ENCODE measurements at regions not wholly inside any gene's neighbourhood (a gene's known extent, or its start where the extent isn't known, plus 50 kb on each side); places are given as distances from the start of the nearest gene placed in this dataset.

DNA sequence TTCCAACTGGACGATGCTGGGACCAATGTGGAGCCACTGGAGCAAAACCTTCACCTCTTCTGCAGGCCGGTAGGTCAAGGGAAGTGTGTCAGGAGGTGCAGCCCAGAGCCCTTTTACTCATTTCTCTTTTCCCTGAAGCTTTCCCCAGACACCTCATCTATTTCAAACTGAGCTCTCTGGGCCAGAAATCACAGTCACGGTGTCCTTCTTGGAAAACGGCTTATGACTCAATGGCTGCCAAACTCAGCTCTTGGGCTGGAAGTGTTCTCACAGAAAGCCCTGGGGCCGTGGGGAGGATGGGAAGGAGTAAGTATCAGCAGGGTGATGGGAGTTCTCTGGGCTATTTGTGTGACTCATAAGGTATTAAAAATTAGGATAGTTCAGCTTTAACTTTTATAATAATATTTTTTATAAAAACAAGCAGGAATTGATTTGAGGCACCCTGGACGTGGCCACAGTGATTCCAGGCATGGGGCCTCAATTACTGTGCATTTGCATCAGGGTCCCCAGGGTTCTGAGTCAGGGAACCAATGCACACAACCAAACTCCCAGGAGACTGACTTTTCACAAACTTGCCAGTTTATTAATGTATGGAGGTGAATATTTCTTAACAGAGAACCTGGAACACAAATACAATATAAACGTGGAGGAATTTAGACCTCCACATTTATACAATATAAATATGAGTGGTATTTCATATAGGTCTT is 187.4 kb upstream of the TMEM72 start:
- H3K4me3 ChIP-seq (ENCODE audit: low read length in 2 of 2), result no peak overlapping the region
- no peak overlapping the region for H3K27ac ChIP-seq (ENCODE audit: low read depth, low read length)
- no peaks in the 10 kb centered on the region for H3K36me3 ChIP-seq (ENCODE audit: insufficient read depth, low read length)
- Mint-ChIP-seq H3K36me3 (no peaks in the 10 kb centered on the region), H3K27me3 (peaks cover 1 to 2% of the 10 kb centered on the region in 2 donors), H3K4me1 (no peaks in the 10 kb centered on the region), H3K27ac (no peak overlapping the region), H3K9me3 (peaks cover 0 to 13% (median 4%) of the 10 kb centered on the region in 8 donors), H3K4me3 (no peak overlapping the region)
- H3K4me1 ChIP-seq (ENCODE audit: insufficient read depth, low read length), result no peaks in the 10 kb centered on the region
- CTCF ChIA-PET (ENCODE audit: partially characterized antibody), result no interaction called here
- H3K9me3 ChIP-seq (ENCODE audit: control insufficient read depth in 1 of 2, low read length in 2 of 2), result no peaks in the 10 kb centered on the region
- DNase-seq, result no peak
- POLR2A ChIA-PET (ENCODE audit: partially characterized antibody), result no interaction called here
- intact Hi-C loops (cut with micrococcal nuclease), result no loop called here
- no peaks in the 10 kb centered on the region for H3K27me3 ChIP-seq (ENCODE audit: insufficient read depth, low read length)

DNA sequence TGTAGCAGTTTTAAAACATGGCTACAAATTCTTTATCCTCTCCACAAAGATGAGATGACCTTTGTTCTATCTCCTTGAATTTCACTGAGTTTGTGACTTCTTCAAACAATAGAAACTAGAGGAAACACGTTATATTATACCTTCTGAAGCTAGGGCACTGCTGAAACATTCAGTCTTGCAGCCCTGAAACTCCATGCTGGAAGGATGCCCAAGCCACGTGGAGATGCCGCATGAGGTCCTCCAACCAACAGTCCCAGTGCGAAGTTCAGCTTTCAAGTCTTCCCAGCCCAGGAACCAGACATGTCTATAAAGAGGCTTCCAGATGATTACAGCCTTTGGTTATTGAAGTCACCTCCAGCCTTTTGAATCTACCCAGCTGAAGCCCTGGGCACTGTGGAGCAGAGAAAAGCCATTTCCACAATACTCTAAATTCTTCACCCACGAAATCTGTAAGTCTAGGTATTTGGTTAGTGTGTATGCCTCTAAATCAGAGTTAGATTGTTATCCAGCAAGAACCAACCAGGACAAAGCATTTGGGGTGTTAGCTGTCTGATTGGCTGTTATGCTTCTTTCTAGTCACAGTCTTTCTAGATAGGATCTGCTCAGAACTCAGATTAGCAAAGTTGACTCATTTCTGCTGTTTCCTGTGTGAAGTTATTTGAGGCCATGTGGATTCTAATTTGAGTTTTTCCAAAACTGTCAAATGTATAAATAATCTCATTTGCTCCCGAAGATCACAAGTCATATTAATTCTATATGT is 186.5 kb upstream of the TMEM72 start:
- peaks cover 0 to 16% (median 5%) of the 10 kb centered on the region in 8 donors for H3K9me3 Mint-ChIP-seq
- no peak for DNase-seq

DNA sequence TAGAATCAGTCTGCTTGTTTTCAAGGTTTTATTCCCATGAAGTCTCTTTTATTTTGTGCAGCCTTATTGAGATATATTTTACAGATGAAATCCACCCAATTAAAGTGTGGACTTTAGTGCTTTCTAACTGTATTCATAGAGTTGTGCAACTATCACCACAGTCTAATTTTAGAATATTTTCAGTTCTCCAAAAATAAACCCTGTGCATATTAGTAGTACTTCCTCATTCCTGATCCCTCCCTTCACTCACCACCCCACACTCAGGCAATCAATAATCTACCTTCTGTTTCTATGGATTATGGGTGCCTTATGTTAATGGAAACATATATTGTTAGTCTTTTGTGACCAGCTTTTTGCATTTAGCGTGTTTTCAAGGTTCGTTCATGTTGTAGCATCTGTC is 185.7 kb upstream of the TMEM72 start:
- no peaks in the 10 kb centered on the region for H3K4me1 ChIP-seq (ENCODE audit: insufficient read depth, low read length)
- CTCF ChIA-PET (ENCODE audit: partially characterized antibody), result no interaction called here
- H3K36me3 ChIP-seq (ENCODE audit: insufficient read depth, low read length), result no peaks in the 10 kb centered on the region
- no peak overlapping the region for H3K4me3 Mint-ChIP-seq
- H3K27me3 Mint-ChIP-seq, result peaks cover 1 to 2% of the 10 kb centered on the region in 2 donors
- no peak overlapping the region for H3K27ac ChIP-seq (ENCODE audit: low read depth, low read length)
- no peaks in the 10 kb centered on the region for H3K4me1 Mint-ChIP-seq
- peaks cover 2 to 20% (median 8%) of the 10 kb centered on the region in 8 donors for H3K9me3 Mint-ChIP-seq
- H3K27ac Mint-ChIP-seq, result no peak overlapping the region
- H3K9me3 ChIP-seq (ENCODE audit: control insufficient read depth in 1 of 2, low read length in 2 of 2), result no peaks in the 10 kb centered on the region
- no peak for DNase-seq
- no peaks in the 10 kb centered on the region for H3K27me3 ChIP-seq (ENCODE audit: insufficient read depth, low read length)
- intact Hi-C loops (cut with micrococcal nuclease), result no loop called here
- no peaks in the 10 kb centered on the region for H3K36me3 Mint-ChIP-seq
- POLR2A ChIA-PET (ENCODE audit: partially characterized antibody), result no interaction called here
- H3K4me3 ChIP-seq (ENCODE audit: low read length in 2 of 2), result no peak overlapping the region

More for the DNA sequence above, 186.5 kb upstream of the TMEM72 start:
- Mint-ChIP-seq H3K27me3 (peaks cover 1 to 2% of the 10 kb centered on the region in 2 donors), H3K4me1 (no peaks in the 10 kb centered on the region), H3K27ac (no peak overlapping the region), H3K4me3 (no peak overlapping the region), H3K36me3 (no peaks in the 10 kb centered on the region)
- intact Hi-C loops (cut with micrococcal nuclease), result no loop called here
- Histone ChIP-seq H3K36me3 (ENCODE audit: insufficient read depth, low read length) (no peaks in the 10 kb centered on the region), H3K27ac (ENCODE audit: low read depth, low read length) (no peak overlapping the region), H3K27me3 (ENCODE audit: insufficient read depth, low read length) (no peaks in the 10 kb centered on the region), H3K9me3 (ENCODE audit: control insufficient read depth in 1 of 2, low read length in 2 of 2) (no peaks in the 10 kb centered on the region), H3K4me3 (ENCODE audit: low read length in 2 of 2) (no peak overlapping the region), H3K4me1 (ENCODE audit: insufficient read depth, low read length) (no peaks in the 10 kb centered on the region)
- ChIA-PET CTCF (ENCODE audit: partially characterized antibody) (no interaction called here), POLR2A (ENCODE audit: partially characterized antibody) (no interaction called here)

DNA sequence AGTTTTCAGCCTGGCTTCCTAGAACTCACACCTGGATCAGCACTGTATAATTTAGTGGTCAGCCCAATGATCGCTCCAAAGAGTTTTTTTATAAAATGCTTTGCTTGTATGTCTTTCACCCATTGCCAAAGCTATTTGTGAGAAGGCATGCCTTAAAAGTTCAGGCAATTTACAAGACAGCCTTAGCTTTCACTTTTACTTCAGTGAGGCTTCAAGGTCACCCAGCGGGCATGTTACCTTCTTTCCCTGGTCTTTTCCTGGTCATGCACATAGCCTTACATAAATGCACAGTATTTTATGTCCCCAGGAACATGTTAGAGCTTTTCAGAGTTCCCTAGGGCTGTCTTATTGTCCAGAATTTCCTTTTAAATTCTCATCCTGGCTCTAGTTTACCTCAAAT is 179.9 kb upstream of the TMEM72 start:
- H3K36me3 Mint-ChIP-seq, result no peaks in the 10 kb centered on the region
- ChIA-PET CTCF (ENCODE audit: partially characterized antibody) (no interaction called here), POLR2A (ENCODE audit: partially characterized antibody) (no interaction called here)
- H3K36me3 ChIP-seq (ENCODE audit: insufficient read depth, low read length), result no peaks in the 10 kb centered on the region
- H3K9me3 Mint-ChIP-seq, result peaks cover 0 to 32% (median 14%) of the 10 kb centered on the region in 8 donors
- no peak overlapping the region for H3K27ac Mint-ChIP-seq
- H3K4me3 Mint-ChIP-seq, result no peak overlapping the region
- H3K9me3 ChIP-seq (ENCODE audit: control insufficient read depth in 1 of 2, low read length in 2 of 2), result no peaks in the 10 kb centered on the region
- H3K27me3 Mint-ChIP-seq, result peaks cover 0 to 3% of the 10 kb centered on the region in 2 donors
- no peak for DNase-seq
- no peaks in the 10 kb centered on the region for H3K27me3 ChIP-seq (ENCODE audit: insufficient read depth, low read length)
- no peak overlapping the region for H3K4me3 ChIP-seq (ENCODE audit: low read length in 2 of 2)
- no peaks in the 10 kb centered on the region for H3K4me1 ChIP-seq (ENCODE audit: insufficient read depth, low read length)
- H3K27ac ChIP-seq (ENCODE audit: low read depth, low read length), result no peak overlapping the region
- intact Hi-C loops (cut with micrococcal nuclease), result no loop called here
- no peaks in the 10 kb centered on the region for H3K4me1 Mint-ChIP-seq

DNA sequence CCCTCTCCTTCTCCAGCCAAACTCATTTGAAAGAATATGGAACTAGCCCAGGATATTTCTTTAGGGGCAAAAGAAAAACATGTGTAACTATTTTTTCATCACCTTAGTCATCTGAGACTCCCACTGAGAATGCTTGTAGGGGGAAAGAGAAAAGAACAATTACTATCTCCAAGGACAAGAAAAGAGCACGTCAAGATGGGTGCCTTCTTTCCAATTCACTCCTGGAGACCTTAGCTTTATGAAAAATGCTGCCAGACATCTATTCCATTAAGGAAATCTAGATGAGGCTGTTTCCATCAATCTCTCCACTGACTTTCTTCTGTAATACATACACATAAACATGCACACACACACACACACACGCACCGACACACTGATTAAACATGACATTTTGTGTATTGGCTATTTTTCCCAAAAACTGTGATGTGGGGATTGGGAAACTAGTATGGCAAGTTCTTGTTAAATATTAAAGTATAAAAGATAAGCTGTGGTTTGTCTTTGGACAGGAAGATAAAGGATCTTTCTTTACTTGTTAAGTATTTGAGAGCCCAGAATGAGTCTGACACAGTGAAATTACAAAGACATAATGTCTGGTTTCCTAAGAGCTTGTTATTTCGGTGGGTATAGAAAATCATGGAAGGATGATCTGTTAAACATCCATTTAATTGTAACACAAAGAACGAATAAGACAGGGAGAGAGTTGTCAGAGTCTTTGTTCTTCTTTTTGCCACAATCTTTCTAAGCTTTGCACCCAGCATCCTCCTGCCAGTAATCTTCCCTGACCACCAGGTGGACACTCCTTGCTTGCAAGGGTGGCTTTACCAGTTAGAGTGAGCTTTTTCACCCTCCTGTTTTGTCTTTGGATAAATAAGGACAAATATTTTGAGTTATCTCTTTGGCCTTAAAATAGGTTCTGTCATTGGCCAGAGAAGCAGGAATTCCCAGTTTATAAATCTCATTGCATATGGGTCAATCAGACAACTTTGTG is 177.3 kb upstream of the TMEM72 start:
- peaks cover 0 to 26% (median 14%) of the 10 kb centered on the region in 8 donors for H3K9me3 Mint-ChIP-seq
- POLR2A ChIA-PET (ENCODE audit: partially characterized antibody), result no interaction called here
- Histone ChIP-seq H3K4me1 (ENCODE audit: insufficient read depth, low read length) (no peaks in the 10 kb centered on the region), H3K9me3 (ENCODE audit: control insufficient read depth in 1 of 2, low read length in 2 of 2) (no peaks in the 10 kb centered on the region), H3K27me3 (ENCODE audit: insufficient read depth, low read length) (no peaks in the 10 kb centered on the region), H3K27ac (ENCODE audit: low read depth, low read length) (no peak overlapping the region), H3K4me3 (ENCODE audit: low read length in 2 of 2) (no peak overlapping the region), H3K36me3 (ENCODE audit: insufficient read depth, low read length) (no peaks in the 10 kb centered on the region)
- no peak overlapping the region for H3K27ac Mint-ChIP-seq
- CTCF ChIA-PET (ENCODE audit: partially characterized antibody), result no interaction called here
- no peak overlapping the region for H3K4me3 Mint-ChIP-seq
- H3K36me3 Mint-ChIP-seq, result no peaks in the 10 kb centered on the region
- H3K4me1 Mint-ChIP-seq, result no peaks in the 10 kb centered on the region
- no peak for DNase-seq
- H3K27me3 Mint-ChIP-seq, result peaks cover 0 to 4% of the 10 kb centered on the region in 2 donors
- intact Hi-C loops (cut with micrococcal nuclease), result no loop called here

DNA sequence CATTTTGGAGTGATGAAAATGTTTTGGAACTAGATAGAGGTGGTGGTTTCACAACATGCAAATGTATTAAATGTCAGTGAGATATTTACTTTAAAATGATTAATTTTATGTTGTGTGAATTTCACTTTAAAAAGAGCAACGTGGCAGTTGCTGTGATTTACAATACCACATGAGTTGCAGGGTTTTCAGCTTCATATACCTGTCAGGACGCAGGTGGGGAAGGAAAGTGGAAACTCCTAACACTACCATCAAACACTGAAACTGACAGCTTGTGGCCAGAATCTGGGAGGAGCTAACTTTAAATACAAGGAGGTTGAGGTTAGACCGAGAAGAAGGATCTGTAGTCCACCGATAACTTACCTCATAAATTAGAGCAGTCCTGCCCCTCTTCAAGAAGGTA is 168.9 kb upstream of the TMEM72 start:
- H3K4me1 Mint-ChIP-seq, result no peaks in the 10 kb centered on the region
- Histone ChIP-seq H3K9me3 (ENCODE audit: control insufficient read depth in 1 of 2, low read length in 2 of 2) (no peaks in the 10 kb centered on the region), H3K27ac (ENCODE audit: low read depth, low read length) (no peak overlapping the region), H3K4me1 (ENCODE audit: insufficient read depth, low read length) (no peaks in the 10 kb centered on the region), H3K4me3 (ENCODE audit: low read length in 2 of 2) (no peak overlapping the region), H3K36me3 (ENCODE audit: insufficient read depth, low read length) (no peaks in the 10 kb centered on the region), H3K27me3 (ENCODE audit: insufficient read depth, low read length) (no peaks in the 10 kb centered on the region)
- H3K4me3 Mint-ChIP-seq, result no peak overlapping the region
- ChIA-PET CTCF (ENCODE audit: partially characterized antibody) (no interaction called here), POLR2A (ENCODE audit: partially characterized antibody) (no interaction called here)
- no peaks in the 10 kb centered on the region for H3K36me3 Mint-ChIP-seq
- H3K27ac Mint-ChIP-seq, result no peak overlapping the region
- intact Hi-C loops (cut with micrococcal nuclease), result no loop called here
- peaks cover 0 to 3% (median 0%) of the 10 kb centered on the region in 8 donors for H3K9me3 Mint-ChIP-seq
- peaks cover 0 to 10% of the 10 kb centered on the region in 2 donors for H3K27me3 Mint-ChIP-seq
- no peak for DNase-seq

DNA sequence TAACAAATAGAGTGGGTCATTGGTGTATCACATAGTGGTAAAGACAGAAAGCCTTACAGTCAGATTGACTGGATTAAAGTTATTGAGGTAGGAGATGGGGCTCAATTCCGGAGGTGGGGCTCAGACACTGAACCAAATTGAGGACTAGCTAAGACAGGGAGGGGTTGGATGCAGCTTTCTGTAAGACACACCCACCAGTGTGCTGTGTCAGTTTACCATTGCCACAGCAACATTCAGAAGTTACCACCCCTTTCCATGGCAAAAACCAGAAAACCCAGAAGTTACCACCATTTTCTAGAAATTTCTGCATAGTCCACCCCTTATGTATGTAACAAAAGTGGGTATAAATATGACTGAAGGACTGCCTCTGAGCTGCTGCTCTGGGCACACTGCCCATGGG is 167.6 kb upstream of the TMEM72 start:
- Histone ChIP-seq H3K4me3 (ENCODE audit: low read length in 2 of 2) (no peak overlapping the region), H3K27ac (ENCODE audit: low read depth, low read length) (no peak overlapping the region), H3K4me1 (ENCODE audit: insufficient read depth, low read length) (no peaks in the 10 kb centered on the region), H3K9me3 (ENCODE audit: control insufficient read depth in 1 of 2, low read length in 2 of 2) (no peaks in the 10 kb centered on the region), H3K27me3 (ENCODE audit: insufficient read depth, low read length) (no peaks in the 10 kb centered on the region), H3K36me3 (ENCODE audit: insufficient read depth, low read length) (no peaks in the 10 kb centered on the region)
- Mint-ChIP-seq H3K36me3 (no peaks in the 10 kb centered on the region), H3K9me3 (peaks cover 0 to 3% (median 0%) of the 10 kb centered on the region in 8 donors), H3K27ac (no peak overlapping the region), H3K4me3 (no peak overlapping the region), H3K27me3 (peaks cover 0 to 10% of the 10 kb centered on the region in 2 donors), H3K4me1 (no peaks in the 10 kb centered on the region)
- intact Hi-C loops (cut with micrococcal nuclease), result no loop called here
- no peak for DNase-seq
- ChIA-PET POLR2A (ENCODE audit: partially characterized antibody) (no interaction called here), CTCF (ENCODE audit: partially characterized antibody) (no interaction called here)

Measured in CD4-positive, alpha-beta memory T cell (primary cell).